Fibroblast of lung (primary cell): ENCODE measurements at regions not wholly inside any gene's neighbourhood (a gene's known extent, or its start where the extent isn't known, plus 50 kb on each side); places are given as distances from the start of the nearest gene placed in this dataset.

Experiments used
- DNase-seq, 2 donors: peaks; one replicate each; pipeline versions ENCODE4 v3.0.0 to v3.0.0-alpha.2; 2010; ENCODE audit warnings: low read depth in 2 of 2
- H2AFZ ChIP-seq: 2 replicates; pipeline ENCODE4 v1.5.1; 2012; ENCODE audit warnings: low read length, control low read depth, inconsistent platforms
- H3K27ac ChIP-seq: 2 replicates; pipeline ENCODE4 v1.5.1; 2011; ENCODE audit warnings: low read length, control low read depth; ENCODE audit not compliant: insufficient read depth
- H3K27me3 ChIP-seq: 2 replicates; pipeline ENCODE4 v1.5.1; 2011; ENCODE audit warnings: mild to moderate bottlenecking, low read length; ENCODE audit not compliant: control insufficient read depth, insufficient read depth
- H3K36me3 ChIP-seq: 2 replicates; pipeline ENCODE4 v1.5.1; 2011; ENCODE audit warnings: low read length; ENCODE audit not compliant: control insufficient read depth, insufficient read depth
- H3K4me1 ChIP-seq: 2 replicates; pipeline ENCODE4 v1.5.1; 2011; ENCODE audit warnings: low read length; ENCODE audit not compliant: control insufficient read depth, insufficient read depth; ENCODE audit errors: extremely low read depth
- H3K4me2 ChIP-seq: 2 replicates; pipeline ENCODE4 v1.5.1; 2011; ENCODE audit warnings: low read length, control low read depth; ENCODE audit not compliant: insufficient read depth; ENCODE audit errors: extremely low read depth
- H3K4me3 ChIP-seq, 4 experiments: fragments of 200-600 bp in 1 of 4; sonication (generic) in 1 of 4; replicated peaks in 1 of 4; 2 replicates each; pipeline ENCODE4 v1.5.1; 2011 to 2016; ENCODE audit warnings: low read length in 4 of 4, low read depth in 3 of 4, mild to moderate bottlenecking in 3 of 4, control low read depth in 2 of 4, inconsistent platforms in 1 of 4, mixed read lengths in 1 of 4; ENCODE audit not compliant: insufficient read depth in 1 of 4; ENCODE audit errors: control extremely low read depth in 1 of 4
- H3K79me2 ChIP-seq: 2 replicates; pipeline ENCODE4 v1.5.1; 2012; ENCODE audit warnings: mild to moderate bottlenecking, low read length, inconsistent platforms; ENCODE audit not compliant: control insufficient read depth, insufficient read depth
- H3K9ac ChIP-seq: 2 replicates; pipeline ENCODE4 v1.5.1; 2011; ENCODE audit warnings: mild to moderate bottlenecking, low read length, control low read depth; ENCODE audit not compliant: insufficient read depth
- H3K9me3 ChIP-seq: 2 replicates; pipeline ENCODE4 v1.5.1; 2012; ENCODE audit warnings: low read depth, low read length; ENCODE audit not compliant: control insufficient read depth, insufficient read depth
- H4K20me1 ChIP-seq: 2 replicates; pipeline ENCODE4 v1.5.1; 2011; ENCODE audit warnings: low read length; ENCODE audit not compliant: control insufficient read depth, insufficient read depth; ENCODE audit errors: extremely low read depth
- CTCF ChIP-seq, 2 donors: IDR thresholded peaks in 1 of 2; conservative IDR thresholded peaks in 1 of 2; 1 replicate in 1 of 2; 2 replicates in 1 of 2; pipeline ENCODE4 v1.5.1; 2011 to 2012; ENCODE audit warnings: low read length in 2 of 2, control low read depth in 1 of 2, inconsistent platforms in 1 of 2, low read depth in 1 of 2, mild to moderate bottlenecking in 1 of 2
- EZH2 ChIP-seq: IDR thresholded peaks from 2 replicates; pipeline ENCODE4 v1.5.1; 2012; ENCODE audit warnings: low read length, control low read depth, mild to moderate bottlenecking; ENCODE audit errors: missing control alignments

GRCh38 chr18:1394966-1395365 is 490.3 kb downstream of the ADCYAP1 start:
- H3K9ac ChIP-seq = no peak overlapping the region
- no peaks in the 10 kb centered on the region for H3K36me3 ChIP-seq
- H3K27ac ChIP-seq = no peak overlapping the region
- H3K4me3 ChIP-seq = no peak overlapping the region
- no peaks in the 10 kb centered on the region for H3K9me3 ChIP-seq
- DNase-seq = no peak
- H3K4me2 ChIP-seq = no peak overlapping the region
- no peak overlapping the region for H2AFZ ChIP-seq
- no peaks in the 10 kb centered on the region for H3K79me2 ChIP-seq
- H4K20me1 ChIP-seq = no peaks in the 10 kb centered on the region
- H3K27me3 ChIP-seq = no peaks in the 10 kb centered on the region
- H3K4me1 ChIP-seq = no peaks in the 10 kb centered on the region
- TF ChIP-seq EZH2 (no peak), CTCF (conservative IDR thresholded peaks at IDR 0.05 in 1 of 2, IDR thresholded peaks at IDR 0.05 in 1 of 2; ENCODE audit: low read depth in 1 of 2, low read length in 2 of 2) (no peak)

DNA sequence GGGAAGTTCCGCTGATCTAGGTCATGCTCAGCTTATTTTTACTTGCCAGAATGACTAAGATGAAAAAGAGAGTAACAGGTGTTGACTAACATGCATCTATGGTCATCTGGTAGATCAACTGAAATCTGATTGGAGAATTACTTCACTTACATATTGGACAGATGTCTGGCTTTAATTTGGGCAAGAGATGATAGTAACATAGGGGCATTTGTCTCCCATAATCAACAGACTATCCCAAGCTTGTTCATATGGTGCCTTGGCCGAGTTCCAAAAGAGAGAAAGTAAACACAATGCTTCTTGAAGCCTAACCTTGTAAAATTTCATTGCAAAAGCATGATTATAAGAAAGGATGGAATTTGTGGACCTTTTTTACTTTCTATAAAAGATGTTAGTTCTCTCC is 503.7 kb downstream of the ADCYAP1 start:
- no peak overlapping the region for H3K4me3 ChIP-seq
- DNase-seq = no peak
- H3K9ac ChIP-seq = no peak overlapping the region
- no peak overlapping the region for H2AFZ ChIP-seq
- no peak overlapping the region for H3K27ac ChIP-seq
- no peaks in the 10 kb centered on the region for H3K4me1 ChIP-seq
- H3K79me2 ChIP-seq = no peaks in the 10 kb centered on the region
- no peaks in the 10 kb centered on the region for H3K9me3 ChIP-seq
- no peaks in the 10 kb centered on the region for H4K20me1 ChIP-seq
- no peaks in the 10 kb centered on the region for H3K36me3 ChIP-seq
- no peak overlapping the region for H3K4me2 ChIP-seq
- H3K27me3 ChIP-seq = no peaks in the 10 kb centered on the region
- TF ChIP-seq CTCF (conservative IDR thresholded peaks at IDR 0.05 in 1 of 2, IDR thresholded peaks at IDR 0.05 in 1 of 2; ENCODE audit: low read depth in 1 of 2, low read length in 2 of 2) (no peak), EZH2 (no peak)

DNA sequence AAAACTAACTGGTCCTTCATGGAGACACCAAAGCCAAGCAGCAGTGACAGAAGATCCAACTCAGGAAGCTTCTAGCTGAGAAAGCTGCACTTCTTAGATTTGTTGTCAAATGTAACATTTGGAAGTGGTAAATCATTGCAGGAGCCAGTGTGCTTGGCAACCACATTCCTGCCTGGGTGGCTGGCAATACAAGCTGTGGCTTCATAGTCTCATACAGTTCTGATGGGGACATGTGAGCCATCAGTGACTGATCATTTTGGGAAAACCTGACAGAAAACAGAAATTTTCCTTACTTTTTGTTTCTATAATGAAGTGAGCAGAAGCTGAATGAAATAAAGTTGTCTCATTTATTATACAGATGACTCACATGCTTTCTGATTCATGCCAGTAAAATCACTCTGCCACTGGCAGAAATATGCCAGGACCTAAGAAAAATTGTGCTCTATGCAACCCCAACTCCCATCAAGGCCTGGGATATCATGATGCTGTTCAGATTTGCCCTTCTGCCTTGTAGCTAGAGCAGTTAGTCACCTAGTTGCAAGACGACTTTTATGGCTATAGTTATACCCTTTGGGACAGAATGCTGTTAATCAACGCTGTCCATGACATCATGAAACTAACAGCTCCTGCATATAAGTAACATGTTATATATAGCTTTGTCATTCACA is 508.1 kb downstream of the ADCYAP1 start:
- TF ChIP-seq CTCF (conservative IDR thresholded peaks at IDR 0.05 in 1 of 2, IDR thresholded peaks at IDR 0.05 in 1 of 2; ENCODE audit: low read depth in 1 of 2, low read length in 2 of 2) = no peak
- no peak for TF ChIP-seq EZH2

More for the DNA sequence above, 508.1 kb downstream of the ADCYAP1 start:
- H3K27ac ChIP-seq = no peak overlapping the region
- H4K20me1 ChIP-seq = no peaks in the 10 kb centered on the region
- no peak for DNase-seq
- no peak overlapping the region for H3K4me3 ChIP-seq
- no peaks in the 10 kb centered on the region for H3K27me3 ChIP-seq
- H3K9ac ChIP-seq = no peak overlapping the region
- H3K4me1 ChIP-seq = no peaks in the 10 kb centered on the region
- H3K79me2 ChIP-seq = no peaks in the 10 kb centered on the region
- H3K36me3 ChIP-seq = no peaks in the 10 kb centered on the region
- H2AFZ ChIP-seq = no peak overlapping the region
- no peaks in the 10 kb centered on the region for H3K9me3 ChIP-seq
- H3K4me2 ChIP-seq = no peak overlapping the region
